ENCODE measurements at regions not wholly inside any gene's neighbourhood (a gene's known extent, or its start where the extent isn't known, plus 50 kb on each side); places are given as distances from the start of the nearest gene placed in this dataset.

- Histone ChIP-seq H3F3A (ENCODE audit: insufficient read depth, low read length) (no peaks in the 10 kb centered on the region), H3K9ac (ENCODE audit: low read length) (no peak overlapping the region), H3K27me3 (ENCODE audit: insufficient read depth, low read length) (no peaks in the 10 kb centered on the region), H3K4me3 (ENCODE audit: low read depth, low read length, poor library complexity, severe bottlenecking) (no peak overlapping the region), H3K79me2 (ENCODE audit: insufficient read depth, low read length) (no peaks in the 10 kb centered on the region), H3K9me3 (ENCODE audit: low read length) (no peaks in the 10 kb centered on the region), H3K36me3 (ENCODE audit: insufficient read depth, low read length) (no peaks in the 10 kb centered on the region), H3K27ac (ENCODE audit: low read depth, low read length, poor library complexity, severe bottlenecking) (no peak overlapping the region), H4K20me1 (ENCODE audit: insufficient read depth, low read length) (no peaks in the 10 kb centered on the region), H3K4me1 (ENCODE audit: insufficient read depth, low read length, severe bottlenecking) (no peaks in the 10 kb centered on the region), H2AFZ (ENCODE audit: low read length) (no peak overlapping the region), H3K9me2 (ENCODE audit: low read depth, low read length) (no peaks in the 10 kb centered on the region), H3K4me2 (ENCODE audit: low read length) (no peak overlapping the region)
- TF ChIP-seq CTCF (IDR thresholded peaks at IDR 0.05; ENCODE audit: low read length) (no peak), EZH2 (IDR thresholded peaks at IDR 0.05; ENCODE audit: borderline replicate concordance, low read length) (no peak)
Measured at GRCh38 chr12:46664761-46665287, 161.0 kb downstream of the SLC38A4 start.

GRCh38 chr12:46663318-46663717 lies 162.5 kb downstream of the SLC38A4 start:
- no peak overlapping the region for H3K27ac ChIP-seq (ENCODE audit: low read depth, low read length, poor library complexity, severe bottlenecking)
- no peak overlapping the region for H2AFZ ChIP-seq (ENCODE audit: low read length)
- TF ChIP-seq CTCF (IDR thresholded peaks at IDR 0.05; ENCODE audit: low read length) (no peak), EZH2 (IDR thresholded peaks at IDR 0.05; ENCODE audit: borderline replicate concordance, low read length) (no peak)
- no peaks in the 10 kb centered on the region for H3K9me2 ChIP-seq (ENCODE audit: low read depth, low read length)
- H3K9ac ChIP-seq (ENCODE audit: low read length): no peak overlapping the region
- H3F3A ChIP-seq (ENCODE audit: insufficient read depth, low read length): no peaks in the 10 kb centered on the region
- no peak overlapping the region for H3K4me2 ChIP-seq (ENCODE audit: low read length)
- no peaks in the 10 kb centered on the region for H3K36me3 ChIP-seq (ENCODE audit: insufficient read depth, low read length)
- no peak overlapping the region for H3K4me3 ChIP-seq (ENCODE audit: low read depth, low read length, poor library complexity, severe bottlenecking)
- H3K79me2 ChIP-seq (ENCODE audit: insufficient read depth, low read length): no peaks in the 10 kb centered on the region
- no peaks in the 10 kb centered on the region for H3K4me1 ChIP-seq (ENCODE audit: insufficient read depth, low read length, severe bottlenecking)
- H3K27me3 ChIP-seq (ENCODE audit: insufficient read depth, low read length): no peaks in the 10 kb centered on the region
- H3K9me3 ChIP-seq (ENCODE audit: low read length): no peaks in the 10 kb centered on the region
- no peaks in the 10 kb centered on the region for H4K20me1 ChIP-seq (ENCODE audit: insufficient read depth, low read length)

- Histone ChIP-seq H3K27me3 (ENCODE audit: insufficient read depth, low read length) (no peaks in the 10 kb centered on the region), H3K4me2 (ENCODE audit: low read length) (no peak overlapping the region), H3K9ac (ENCODE audit: low read length) (no peak overlapping the region), H2AFZ (ENCODE audit: low read length) (no peak overlapping the region), H3K4me1 (ENCODE audit: insufficient read depth, low read length, severe bottlenecking) (no peaks in the 10 kb centered on the region), H3K36me3 (ENCODE audit: insufficient read depth, low read length) (no peaks in the 10 kb centered on the region), H3F3A (ENCODE audit: insufficient read depth, low read length) (no peaks in the 10 kb centered on the region), H3K4me3 (ENCODE audit: low read depth, low read length, poor library complexity, severe bottlenecking) (no peak overlapping the region), H4K20me1 (ENCODE audit: insufficient read depth, low read length) (no peaks in the 10 kb centered on the region), H3K9me3 (ENCODE audit: low read length) (no peaks in the 10 kb centered on the region), H3K9me2 (ENCODE audit: low read depth, low read length) (no peaks in the 10 kb centered on the region), H3K79me2 (ENCODE audit: insufficient read depth, low read length) (no peaks in the 10 kb centered on the region), H3K27ac (ENCODE audit: low read depth, low read length, poor library complexity, severe bottlenecking) (no peak overlapping the region)
- TF ChIP-seq CTCF (IDR thresholded peaks at IDR 0.05; ENCODE audit: low read length) (peak; percentile 66), EZH2 (IDR thresholded peaks at IDR 0.05; ENCODE audit: borderline replicate concordance, low read length) (no peak)
Measured at GRCh38 chr12:46661110-46661845, 164.5 kb downstream of the SLC38A4 start.
